Testis (tissue), 2 donors: ENCODE measurements at regions not wholly inside any gene's neighbourhood (a gene's known extent, or its start where the extent isn't known, plus 50 kb on each side); places are given as distances from the start of the nearest gene placed in this dataset.
"Not testable (repeated sequence)": the region's sequence is repeated elsewhere in the genome, so short reads cannot be mapped to it uniquely, and the experiment has no call there.

ENCODE experiments used
- DNase-seq: peaks from one replicate; pipeline ENCODE4 v3.0.0-alpha.2; 2019
- H3K27ac ChIP-seq, 2 donors: fragments of 200-600 bp; sonication (generic); one replicate each; pipeline ENCODE4 v1.5.1; 2019
- H3K27me3 ChIP-seq: fragments of 200-600 bp; sonication (generic); one replicate; pipeline ENCODE4 v1.5.1; 2019
- H3K36me3 ChIP-seq: fragments of 200-600 bp; sonication (generic); one replicate; pipeline ENCODE4 v1.5.1; 2017; ENCODE audit warnings: low read depth; ENCODE audit errors: missing control alignments
- H3K4me1 ChIP-seq: fragments of 200-600 bp; sonication (generic); one replicate; pipeline ENCODE4 v1.5.1; 2019
- H3K4me3 ChIP-seq, 2 donors: fragments of 200-600 bp; sonication (generic); one replicate each; pipeline ENCODE4 v1.5.1; 2017 to 2019
- H3K9me3 ChIP-seq: fragments of 200-600 bp; sonication (generic); one replicate; pipeline ENCODE4 v1.5.1; 2017
- POLR2A ChIP-seq: fragments of 450-650 bp; IDR thresholded peaks from one replicate; pipeline ENCODE4 v1.6.1; 2017; ENCODE audit warnings: antibody characterized with exemption, mild to moderate bottlenecking, moderate library complexity
- WGBS, 2 donors: methylation state at CpG; one replicate each; pipeline ENCODE4 v1.1.5; 2018; 5-methylcytosine and 5-hydroxymethylcytosine counted together
- intact Hi-C: fragments of 100-400 bp; cut with DNase I; formaldehyde crosslinking; loops from one replicate; pipeline ENCODE4 v1.15.1; 2023; ENCODE audit warnings: low total_unique reads
- TF ChIP-seq, protein P1 (sequence below), 3 experiments: fragments of 450-650 bp in 2 of 3; fragments of 200-600 bp in 1 of 3; sonication (generic) in 1 of 3; IDR thresholded peaks; one replicate each; pipeline ENCODE4 v1.5.1; 2016 to 2019; ENCODE audit warnings: antibody characterized with exemption in 3 of 3, mild to moderate bottlenecking in 2 of 3, moderate library complexity in 1 of 3

- DNase-seq, intact Hi-C loops, H3K9me3 ChIP-seq, H3K4me1 ChIP-seq, H3K36me3 ChIP-seq, H3K27me3 ChIP-seq, H3K4me3 ChIP-seq, H3K27ac ChIP-seq: not testable (repeated sequence)
- 58 to 59% methylated on average over 9 of the region's 9 CpGs for WGBS, 2 donors
- TF ChIP-seq, protein P1, sequence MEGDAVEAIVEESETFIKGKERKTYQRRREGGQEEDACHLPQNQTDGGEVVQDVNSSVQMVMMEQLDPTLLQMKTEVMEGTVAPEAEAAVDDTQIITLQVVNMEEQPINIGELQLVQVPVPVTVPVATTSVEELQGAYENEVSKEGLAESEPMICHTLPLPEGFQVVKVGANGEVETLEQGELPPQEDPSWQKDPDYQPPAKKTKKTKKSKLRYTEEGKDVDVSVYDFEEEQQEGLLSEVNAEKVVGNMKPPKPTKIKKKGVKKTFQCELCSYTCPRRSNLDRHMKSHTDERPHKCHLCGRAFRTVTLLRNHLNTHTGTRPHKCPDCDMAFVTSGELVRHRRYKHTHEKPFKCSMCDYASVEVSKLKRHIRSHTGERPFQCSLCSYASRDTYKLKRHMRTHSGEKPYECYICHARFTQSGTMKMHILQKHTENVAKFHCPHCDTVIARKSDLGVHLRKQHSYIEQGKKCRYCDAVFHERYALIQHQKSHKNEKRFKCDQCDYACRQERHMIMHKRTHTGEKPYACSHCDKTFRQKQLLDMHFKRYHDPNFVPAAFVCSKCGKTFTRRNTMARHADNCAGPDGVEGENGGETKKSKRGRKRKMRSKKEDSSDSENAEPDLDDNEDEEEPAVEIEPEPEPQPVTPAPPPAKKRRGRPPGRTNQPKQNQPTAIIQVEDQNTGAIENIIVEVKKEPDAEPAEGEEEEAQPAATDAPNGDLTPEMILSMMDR (IDR thresholded peaks at IDR 0.05): peak in 2 of 3 experiments; percentile 11 to 27
Observed at GRCh38 chr21:9769131-9769498, 752.3 kb upstream of the TPTE start.

DNA sequence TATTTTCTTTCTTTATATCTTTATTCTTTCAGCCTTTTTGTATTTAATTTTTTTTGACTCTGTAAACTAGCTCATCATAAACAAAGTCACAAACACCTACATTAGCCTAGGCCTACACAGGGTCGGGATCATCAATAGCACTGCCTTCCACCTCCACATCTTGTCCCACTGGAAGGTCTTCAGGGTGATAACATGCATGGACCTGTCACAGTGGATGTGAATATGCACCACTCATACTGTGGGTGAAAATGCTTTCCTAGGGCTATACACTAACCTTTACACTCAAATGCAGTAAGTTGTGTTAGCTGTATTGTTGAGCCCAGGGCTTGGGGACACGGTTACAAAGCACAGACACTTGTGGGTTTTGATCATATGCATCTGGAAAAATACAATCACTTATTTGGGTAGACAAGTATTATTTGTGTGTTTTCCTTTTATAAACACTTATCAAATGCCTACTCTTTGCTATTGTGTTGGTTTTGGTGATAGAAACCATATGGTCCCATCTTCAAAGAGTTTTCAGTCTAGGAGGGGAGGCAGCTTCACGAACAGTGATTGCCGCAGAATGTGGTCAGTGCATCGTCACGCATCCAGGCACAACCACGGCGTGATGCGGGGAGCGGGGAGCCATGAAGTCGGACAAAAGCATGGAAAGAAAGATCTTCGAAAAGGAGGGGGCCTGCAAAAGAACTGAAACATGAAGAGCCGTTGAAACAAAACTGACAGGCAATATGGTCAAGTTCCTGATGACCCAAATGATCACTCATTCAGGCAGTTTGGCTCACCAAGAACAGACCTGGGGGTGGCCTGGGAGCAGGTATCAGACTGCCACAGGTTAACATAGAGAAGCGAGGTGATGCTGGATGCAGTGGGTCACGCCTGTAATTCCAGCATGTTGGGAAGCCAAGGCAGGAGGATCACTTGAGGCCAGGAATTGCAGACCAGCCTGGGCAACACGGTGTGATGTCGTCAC is 751.4 kb upstream of the TPTE start:
- intact Hi-C loops, H3K9me3 ChIP-seq, H3K4me3 ChIP-seq, H3K36me3 ChIP-seq, H3K4me1 ChIP-seq, DNase-seq, H3K27ac ChIP-seq, H3K27me3 ChIP-seq: not testable (repeated sequence)
- 67 to 69% methylated on average over 17 of the region's 17 CpGs for WGBS, 2 donors

GRCh38 chr21:9771466-9772347 is 749.7 kb upstream of the TPTE start:
- H3K4me1 ChIP-seq, H3K27me3 ChIP-seq, H3K27ac ChIP-seq, DNase-seq, intact Hi-C loops, H3K36me3 ChIP-seq, H3K9me3 ChIP-seq, H3K4me3 ChIP-seq: not testable (repeated sequence)
- WGBS, 2 donors: 62 to 66% methylated on average over 17 of the region's 17 CpGs

DNA sequence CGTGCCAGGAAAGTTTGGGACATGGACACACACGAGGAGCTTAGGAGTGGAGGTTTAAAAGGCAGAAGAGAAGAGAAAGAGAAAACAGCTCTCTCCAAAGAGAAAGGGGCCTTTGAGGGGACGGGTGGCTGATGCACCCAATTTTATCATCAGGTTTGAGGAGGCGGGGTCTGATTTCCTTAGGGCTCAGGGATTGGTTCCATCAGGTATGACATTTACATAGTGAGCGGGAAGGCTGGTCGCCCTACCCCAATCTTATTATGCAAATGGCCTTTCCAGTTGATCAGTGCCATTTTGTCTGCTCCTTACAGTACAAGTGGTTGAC is 749.1 kb upstream of the TPTE start:
- Histone ChIP-seq H3K27me3 (no peaks in the 10 kb centered on the region), H3K9me3 (no peaks in the 10 kb centered on the region), H3K4me1 (no peaks in the 10 kb centered on the region), H3K4me3 (no peak overlapping the region), H3K27ac (no peak overlapping the region), H3K36me3 (no peaks in the 10 kb centered on the region)
- TF ChIP-seq, protein P1 (IDR thresholded peaks at IDR 0.05): no peak
- DNase-seq: no peak
- intact Hi-C loops: no loop called here
- 66 to 69% methylated on average over 6 of the region's 6 CpGs for WGBS, 2 donors

- H3K4me3 ChIP-seq, H3K4me1 ChIP-seq, H3K27ac ChIP-seq, H3K36me3 ChIP-seq, DNase-seq, H3K27me3 ChIP-seq, intact Hi-C loops, H3K9me3 ChIP-seq: not testable (repeated sequence)
- 65 to 70% methylated on average over 8 of the region's 8 CpGs for WGBS, 2 donors
Observed at GRCh38 chr21:9772877-9773420, 748.4 kb upstream of the TPTE start.

DNA sequence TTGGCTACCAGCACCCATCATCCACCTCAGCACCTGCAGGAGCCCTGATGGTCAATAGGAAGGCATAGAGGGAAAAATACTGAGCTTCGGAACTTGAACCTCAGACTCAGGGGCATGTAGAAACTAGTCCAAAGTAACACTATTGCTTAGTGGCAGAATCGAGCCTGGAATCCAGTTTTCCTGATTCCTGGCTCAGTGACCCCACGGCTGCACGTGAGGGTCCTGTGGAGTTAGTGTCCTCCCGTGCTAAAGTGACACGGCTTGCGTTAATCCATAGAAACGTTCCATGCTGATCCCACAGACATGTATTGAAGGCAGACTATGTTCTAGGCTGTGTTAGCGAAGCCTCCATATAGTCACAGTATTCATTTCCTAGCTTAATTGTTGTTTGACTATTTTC is 747.0 kb upstream of the TPTE start:
- DNase-seq: no peak
- Histone ChIP-seq H3K4me3 (no peak overlapping the region), H3K27me3 (no peaks in the 10 kb centered on the region), H3K4me1 (no peaks in the 10 kb centered on the region), H3K27ac (no peak overlapping the region), H3K9me3 (no peaks in the 10 kb centered on the region), H3K36me3 (no peaks in the 10 kb centered on the region)
- intact Hi-C loops: no loop called here
- TF ChIP-seq POLR2A: no peak
- TF ChIP-seq, protein P1 (IDR thresholded peaks at IDR 0.05): no peak
- WGBS, 2 donors: 72 to 76% methylated on average over 9 of the region's 9 CpGs

GRCh38 chr21:9774901-9775593 is 746.3 kb upstream of the TPTE start:
- H3K4me3 ChIP-seq, H3K4me1 ChIP-seq, H3K9me3 ChIP-seq, DNase-seq, intact Hi-C loops, H3K36me3 ChIP-seq, H3K27ac ChIP-seq, H3K27me3 ChIP-seq: not testable (repeated sequence)
- 71 to 72% methylated on average over 10 of the region's 10 CpGs for WGBS, 2 donors

- intact Hi-C loops, H3K4me1 ChIP-seq, H3K4me3 ChIP-seq, H3K36me3 ChIP-seq, DNase-seq, H3K27ac ChIP-seq, H3K27me3 ChIP-seq, H3K9me3 ChIP-seq: not testable (repeated sequence)
- 76 to 81% methylated on average over 8 of the region's 8 CpGs for WGBS, 2 donors
Observed at GRCh38 chr21:9775877-9776276, 745.5 kb upstream of the TPTE start.
